ENCODE measurements at regions not wholly inside any gene's neighbourhood (a gene's known extent, or its start where the extent isn't known, plus 50 kb on each side); places are given as distances from the start of the nearest gene placed in this dataset.

DNA sequence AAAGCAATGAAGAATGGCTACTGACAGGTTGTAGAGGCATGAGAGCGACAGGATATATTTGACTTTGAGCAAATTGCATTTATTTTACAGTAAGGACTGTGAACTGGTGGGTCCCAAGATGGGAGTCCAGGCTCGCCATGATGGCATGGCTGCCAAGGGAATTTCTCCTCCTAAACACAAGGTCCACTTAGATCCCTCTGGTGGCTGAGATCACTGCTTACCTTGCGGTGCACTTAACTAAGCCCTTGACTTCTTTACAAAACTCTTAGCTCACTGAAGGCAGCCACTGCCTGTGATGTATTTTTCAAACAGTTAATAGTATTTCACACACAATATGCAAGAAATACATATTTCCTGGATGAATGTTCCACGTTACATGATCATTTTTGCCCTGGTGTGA lies 50.3 kb upstream of the SORBS2 start:
- no peak for DNase-seq
- no peak for ATAC-seq (ENCODE audit: poor library complexity)
- intact Hi-C loops (cut with DNase I), result no loop called here

- peak; percentile 61 for ATAC-seq (ENCODE audit: poor library complexity)
- DNase-seq, result no peak
- intact Hi-C loops (cut with DNase I), result no loop called here
These were observed 52.0 kb upstream of the SORBS2 start for GRCh38 chr4:185863946-185864345.

GRCh38 chr4:185865901-185866328 lies 53.9 kb upstream of the SORBS2 start:
- peak; percentile 46 for DNase-seq
- intact Hi-C loops (cut with DNase I), result no loop called here
- ATAC-seq (ENCODE audit: poor library complexity), result peak; percentile 78

DNA sequence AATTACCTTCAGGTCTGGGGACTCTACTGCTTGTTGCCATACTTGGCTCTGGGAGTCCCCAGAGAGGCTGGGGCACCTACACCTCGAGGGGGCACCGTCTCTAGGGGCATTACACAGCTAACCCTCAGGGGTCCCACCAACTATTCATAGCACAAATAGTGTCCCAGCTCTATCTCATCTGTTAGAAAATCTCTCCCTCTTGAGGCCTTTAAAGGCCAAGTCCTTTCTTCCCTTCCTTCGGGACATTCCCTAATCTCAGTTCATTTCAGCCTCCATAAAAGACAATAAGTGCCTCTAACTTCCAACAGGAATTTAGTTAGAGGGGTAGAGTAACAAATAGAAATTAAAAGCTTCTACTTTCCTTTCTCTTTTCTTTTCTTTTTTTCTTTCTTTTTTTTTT lies 55.8 kb upstream of the SORBS2 start:
- ATAC-seq (ENCODE audit: poor library complexity) (no peak), DNase-seq (no peak)
- intact Hi-C loops (cut with DNase I), result no loop called here

DNA sequence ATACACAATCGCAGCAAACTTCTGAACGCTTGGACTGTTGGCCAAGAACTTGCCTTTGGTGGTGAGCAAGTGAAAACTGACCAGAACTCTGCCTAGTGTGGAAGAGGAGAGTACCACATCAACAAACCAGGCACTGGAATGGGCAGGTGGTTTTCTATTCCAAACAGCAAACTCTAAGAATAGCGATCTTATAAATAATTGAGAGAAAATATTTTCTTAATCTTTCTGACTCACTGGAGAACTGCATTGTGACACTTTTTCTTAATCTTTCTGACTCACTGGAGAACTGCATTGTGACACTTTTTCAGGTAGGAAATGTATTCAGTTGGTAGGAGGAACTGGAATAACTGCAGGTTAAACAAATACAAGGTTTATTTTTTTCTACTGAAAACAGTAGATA lies 57.0 kb upstream of the SORBS2 start:
- ATAC-seq (ENCODE audit: poor library complexity) (no peak), DNase-seq (no peak)
- intact Hi-C loops (cut with DNase I), result no loop called here

DNA sequence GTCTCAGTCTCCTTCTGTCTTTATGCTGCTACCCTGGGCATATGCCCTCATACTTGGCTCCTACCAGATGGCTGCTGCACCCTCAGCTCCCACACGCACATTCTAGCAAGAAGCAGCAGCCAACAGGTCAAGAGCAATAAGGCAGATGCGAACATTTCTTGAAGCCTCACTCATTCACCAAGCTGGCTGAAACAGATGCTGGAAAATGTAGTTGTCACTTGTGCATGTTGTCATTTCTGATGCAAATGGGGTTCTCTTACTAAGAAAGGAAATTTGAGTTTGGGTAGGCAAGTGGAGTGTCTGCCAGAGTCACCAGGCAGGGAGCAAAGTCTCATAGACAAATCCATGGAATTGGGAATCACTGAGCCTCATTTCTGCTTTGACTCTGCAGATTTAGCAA lies 57.4 kb upstream of the SORBS2 start:
- intact Hi-C loops (cut with DNase I), result no loop called here
- DNase-seq, result no peak
- peak; percentile 48 for ATAC-seq (ENCODE audit: poor library complexity)

DNA sequence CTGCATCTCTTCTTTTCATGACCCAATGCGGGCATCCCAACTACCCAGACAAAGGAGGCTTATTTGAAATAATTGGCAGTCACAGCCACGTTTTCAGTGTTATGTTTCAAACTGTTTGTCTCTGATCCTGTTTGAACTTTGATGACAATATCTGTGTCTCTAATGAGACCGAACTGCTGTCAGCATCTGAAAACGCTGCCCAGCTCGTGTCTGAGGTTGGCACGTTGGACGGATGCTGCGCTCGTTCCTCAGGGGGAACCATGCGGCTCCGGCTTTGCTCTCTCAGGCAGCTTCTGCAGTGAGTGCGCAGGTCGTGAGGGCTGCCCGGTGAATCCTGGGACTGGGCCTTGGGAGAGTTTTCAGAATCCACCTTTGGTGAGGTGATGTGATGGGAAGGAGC lies 58.4 kb upstream of the SORBS2 start:
- intact Hi-C loops (cut with DNase I), result no loop called here
- peak; percentile 67 for DNase-seq
- peak; percentile 74 for ATAC-seq (ENCODE audit: poor library complexity)

GRCh38 chr4:185872747-185873380 lies 60.9 kb upstream of the SORBS2 start:
- no peak for ATAC-seq (ENCODE audit: poor library complexity)
- intact Hi-C loops (cut with DNase I), result no loop called here
- DNase-seq, result no peak

DNA sequence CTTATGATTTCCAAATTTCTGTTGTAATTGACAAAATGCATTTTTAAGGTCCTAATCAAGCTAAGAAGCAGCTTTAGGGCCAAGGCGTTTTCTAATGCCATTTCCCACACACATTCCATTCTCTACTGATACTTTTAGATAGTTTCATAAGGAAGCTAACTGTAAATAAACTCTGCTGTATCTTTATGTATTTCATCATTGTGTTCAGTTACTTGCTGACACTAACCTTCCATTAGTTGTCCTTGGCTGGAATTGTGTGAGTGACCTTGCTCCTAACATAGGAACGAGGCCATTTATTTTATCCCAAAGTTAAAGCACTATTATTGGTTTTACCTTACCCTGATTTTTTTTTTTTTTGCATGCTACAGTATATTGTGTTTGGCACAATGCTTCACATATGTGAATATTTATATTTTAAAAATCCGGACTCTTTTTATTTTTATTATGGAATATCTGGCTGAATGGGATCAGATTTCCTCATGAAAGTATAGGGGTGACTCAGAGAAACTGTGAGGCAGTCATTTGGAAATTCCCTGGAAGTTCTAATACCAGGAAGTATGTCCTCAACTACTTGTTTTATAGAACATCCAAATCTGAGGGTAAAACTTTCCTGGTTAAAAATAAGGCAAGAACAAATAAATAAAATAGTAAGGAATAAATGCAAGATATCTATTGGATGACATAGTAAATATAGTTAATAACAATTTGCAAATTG lies 62.7 kb upstream of the SORBS2 start:
- no peak for ATAC-seq (ENCODE audit: poor library complexity)
- intact Hi-C loops (cut with DNase I), result no loop called here
- DNase-seq, result no peak

DNA sequence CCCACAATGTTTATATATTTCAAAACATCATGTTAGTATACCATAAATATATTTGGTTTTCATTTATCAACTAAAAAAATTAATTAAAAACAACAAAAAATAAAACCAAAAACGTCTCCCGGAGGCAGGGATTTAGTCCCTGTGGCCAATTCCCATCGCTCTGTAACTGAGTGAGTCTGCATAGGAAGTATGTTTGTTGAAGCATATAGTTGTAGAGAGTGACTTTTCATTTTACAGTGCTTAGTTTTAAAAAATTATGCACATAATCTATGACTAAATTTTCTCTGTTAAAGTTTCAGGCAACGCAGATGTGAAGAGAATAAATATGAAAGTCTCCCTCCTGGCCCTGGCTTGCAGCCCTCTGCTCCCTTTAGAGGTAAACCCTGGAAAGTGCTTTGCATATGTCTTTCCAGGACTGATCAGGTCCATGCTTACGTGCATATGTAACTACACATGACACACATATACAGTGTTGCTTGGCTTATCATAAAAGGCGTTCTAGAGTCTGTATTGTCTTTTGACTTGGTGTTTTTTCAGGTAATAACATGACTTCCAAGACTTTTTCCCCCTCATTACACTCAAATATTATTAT lies 63.4 kb upstream of the SORBS2 start:
- DNase-seq (no peak), ATAC-seq (ENCODE audit: poor library complexity) (no peak)
- intact Hi-C loops (cut with DNase I), result no loop called here

GRCh38 chr4:185878633-185879032 lies 66.6 kb upstream of the SORBS2 start:
- DNase-seq (peak; percentile 51), ATAC-seq (ENCODE audit: poor library complexity) (peak; percentile 84)
- intact Hi-C loops (cut with DNase I), result no loop called here

- ATAC-seq (ENCODE audit: poor library complexity), result no peak
- intact Hi-C loops (cut with DNase I), result no loop called here
- DNase-seq, result no peak
These were observed 67.8 kb upstream of the SORBS2 start for GRCh38 chr4:185879666-185880312.

DNA sequence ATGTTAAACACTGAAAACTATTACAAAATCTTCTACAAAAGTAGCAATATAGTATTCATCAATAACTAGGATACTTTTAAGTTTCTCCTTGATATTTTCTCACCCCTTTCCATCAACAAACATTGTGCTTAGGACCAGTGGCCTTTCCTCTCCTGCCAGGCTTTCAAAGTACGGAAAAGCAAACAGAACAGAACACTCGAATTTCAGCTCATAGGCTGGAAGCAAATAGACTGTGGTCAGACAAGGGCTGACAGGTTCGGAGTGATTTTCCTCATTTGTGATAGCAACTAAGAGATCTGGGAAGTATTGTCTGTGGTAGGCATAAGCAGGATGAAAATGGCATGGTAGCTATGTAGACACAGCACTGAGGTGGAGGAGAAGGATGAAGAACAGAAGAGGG lies 68.6 kb upstream of the SORBS2 start:
- DNase-seq (no peak), ATAC-seq (ENCODE audit: poor library complexity) (no peak)
- intact Hi-C loops (cut with DNase I), result no loop called here

- ATAC-seq (ENCODE audit: poor library complexity) (no peak), DNase-seq (no peak)
- intact Hi-C loops (cut with DNase I), result no loop called here
These were observed 69.4 kb upstream of the SORBS2 start for GRCh38 chr4:185881430-185881829.

DNA sequence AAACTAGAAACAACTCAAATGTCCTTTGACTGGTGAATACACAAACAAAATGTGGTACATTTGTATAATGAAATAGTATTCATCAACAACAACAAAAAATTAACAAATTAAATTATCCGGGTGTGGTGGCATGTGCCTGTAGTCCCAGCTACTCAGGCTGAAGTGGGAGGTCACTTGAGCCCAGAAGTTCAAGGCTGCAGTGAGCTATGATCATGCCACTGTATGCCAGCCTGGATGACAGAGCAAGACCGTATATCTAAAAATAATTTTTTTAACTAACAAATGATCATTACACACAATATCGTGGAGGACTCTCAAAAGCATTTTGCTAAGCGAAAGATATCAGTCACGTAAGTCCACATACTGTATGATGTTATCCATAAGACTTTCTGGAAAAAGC lies 71.6 kb upstream of the SORBS2 start:
- no peak for DNase-seq
- no peak for ATAC-seq (ENCODE audit: poor library complexity)
- intact Hi-C loops (cut with DNase I), result no loop called here

- intact Hi-C loops (cut with DNase I), result no loop called here
These were observed 73.1 kb upstream of the SORBS2 start for GRCh38 chr4:185885075-185885474.

DNA sequence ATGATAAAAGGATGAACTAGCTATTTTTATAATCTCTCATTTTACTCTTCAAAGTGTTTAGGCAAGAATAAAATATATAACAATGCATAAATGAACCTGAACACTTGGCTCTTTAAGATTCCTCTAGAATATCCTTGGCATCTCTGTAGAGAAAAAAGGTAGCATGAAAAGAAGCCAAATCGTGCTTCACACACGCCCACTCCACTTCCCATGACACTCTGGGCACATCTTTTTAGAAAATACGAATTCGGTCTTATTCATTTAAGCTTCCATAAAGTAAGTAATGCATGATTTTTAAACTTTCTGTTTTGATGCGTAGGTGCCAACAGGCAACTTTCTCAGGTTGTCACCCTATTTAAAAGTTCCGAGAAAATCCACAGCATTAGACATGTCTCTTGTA lies 73.6 kb upstream of the SORBS2 start:
- DNase-seq (no peak), ATAC-seq (ENCODE audit: poor library complexity) (no peak)
- intact Hi-C loops (cut with DNase I), result no loop called here

More at GRCh38 chr4:185885075-185885474, 73.1 kb upstream of the SORBS2 start:
- ATAC-seq (ENCODE audit: poor library complexity) (no peak), DNase-seq (no peak)

DNA sequence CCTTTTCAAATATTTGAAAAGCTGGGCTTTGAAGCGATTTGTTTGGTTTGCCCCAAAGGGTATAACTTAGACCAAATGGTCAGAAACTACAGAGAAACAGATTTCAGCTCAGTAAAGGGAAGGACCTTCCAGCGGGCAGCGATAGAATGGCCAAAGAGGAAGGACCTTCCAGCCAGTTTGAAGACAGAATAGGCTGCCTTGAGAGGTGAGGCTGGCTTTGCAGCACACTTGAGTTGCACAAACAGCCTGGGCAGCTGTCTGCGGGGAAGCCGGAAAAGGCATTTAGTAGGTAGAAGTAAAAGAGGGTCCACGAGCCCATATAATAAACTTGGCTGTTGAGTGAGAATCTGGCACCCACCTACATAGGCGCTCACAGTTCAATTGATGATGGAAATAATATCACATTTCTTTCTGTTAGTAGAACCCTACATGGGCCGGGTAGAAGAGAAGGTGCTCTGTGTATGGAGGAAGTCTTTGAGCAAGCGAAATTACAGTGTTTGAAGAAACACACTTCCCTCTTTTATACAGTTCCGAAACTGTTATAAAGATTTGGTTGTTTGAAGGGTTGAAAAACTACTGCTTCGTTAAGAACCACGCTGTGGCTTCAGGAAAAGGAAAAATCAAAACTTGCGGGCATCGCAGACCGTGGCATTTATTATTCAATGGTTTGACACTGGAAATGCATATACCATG lies 75.0 kb upstream of the SORBS2 start:
- DNase-seq (no peak), ATAC-seq (ENCODE audit: poor library complexity) (no peak)
- intact Hi-C loops (cut with DNase I), result no loop called here

- intact Hi-C loops (cut with DNase I), result no loop called here
- DNase-seq (no peak), ATAC-seq (ENCODE audit: poor library complexity) (no peak)
These were observed 76.7 kb upstream of the SORBS2 start for GRCh38 chr4:185888676-185889075.

Measured in Right ventricle myocardium superior (tissue), 1 donor.